ENCODE measurements at regions not wholly inside any gene's neighbourhood (a gene's known extent, or its start where the extent isn't known, plus 50 kb on each side); places are given as distances from the start of the nearest gene placed in this dataset.

DNA sequence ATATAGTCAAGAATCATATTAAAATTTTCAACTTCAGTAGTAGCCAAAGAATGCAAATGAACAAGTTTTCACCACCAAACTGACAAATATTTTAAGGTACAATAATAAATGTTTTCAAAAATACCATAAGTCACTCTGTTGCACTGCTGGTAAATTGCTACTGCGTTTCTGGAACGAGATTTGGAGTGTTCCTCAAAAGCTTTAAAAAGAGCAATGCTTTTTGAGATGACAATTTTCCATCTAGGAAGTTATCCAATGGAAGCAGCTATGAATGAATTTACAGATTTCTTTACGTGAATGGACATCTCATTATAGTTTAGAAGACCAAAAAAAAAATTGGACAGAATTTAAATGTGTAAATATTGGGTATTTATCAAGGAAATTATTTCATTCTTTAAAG lies 173.2 kb upstream of the OR13F1 start:
- Histone ChIP-seq H3K79me2 (ENCODE audit: insufficient read depth, low read length) (no peaks in the 10 kb centered on the region), H3F3A (ENCODE audit: insufficient read depth) (no peaks in the 10 kb centered on the region), H3K9me3 (ENCODE audit: insufficient read depth, low read length) (no peaks in the 10 kb centered on the region), H3K36me3 (ENCODE audit: low read length) (no peaks in the 10 kb centered on the region), H3K9me2 (replicated peaks; ENCODE audit: insufficient read depth, low read length) (no peaks in the 10 kb centered on the region), H3K27me3 (ENCODE audit: low read length) (no peaks in the 10 kb centered on the region), H3K4me2 (ENCODE audit: low read depth, low read length, poor library complexity, severe bottlenecking) (no peak overlapping the region), H3K9ac (ENCODE audit: low read length) (no peak overlapping the region), H4K20me1 (ENCODE audit: low read depth, low read length) (no peaks in the 10 kb centered on the region), H2AFZ (ENCODE audit: low read depth, low read length, severe bottlenecking) (no peak overlapping the region), H3K4me3 (ENCODE audit: insufficient read depth, low read length, poor library complexity, severe bottlenecking) (no peak overlapping the region), H3K27ac (ENCODE audit: low read depth, low read length) (no peak overlapping the region)
- TF ChIP-seq EZH2phosphoT487 (conservative IDR thresholded peaks at IDR 0.05; ENCODE audit: low read length): no peak
- TF ChIP-seq, protein P1, sequence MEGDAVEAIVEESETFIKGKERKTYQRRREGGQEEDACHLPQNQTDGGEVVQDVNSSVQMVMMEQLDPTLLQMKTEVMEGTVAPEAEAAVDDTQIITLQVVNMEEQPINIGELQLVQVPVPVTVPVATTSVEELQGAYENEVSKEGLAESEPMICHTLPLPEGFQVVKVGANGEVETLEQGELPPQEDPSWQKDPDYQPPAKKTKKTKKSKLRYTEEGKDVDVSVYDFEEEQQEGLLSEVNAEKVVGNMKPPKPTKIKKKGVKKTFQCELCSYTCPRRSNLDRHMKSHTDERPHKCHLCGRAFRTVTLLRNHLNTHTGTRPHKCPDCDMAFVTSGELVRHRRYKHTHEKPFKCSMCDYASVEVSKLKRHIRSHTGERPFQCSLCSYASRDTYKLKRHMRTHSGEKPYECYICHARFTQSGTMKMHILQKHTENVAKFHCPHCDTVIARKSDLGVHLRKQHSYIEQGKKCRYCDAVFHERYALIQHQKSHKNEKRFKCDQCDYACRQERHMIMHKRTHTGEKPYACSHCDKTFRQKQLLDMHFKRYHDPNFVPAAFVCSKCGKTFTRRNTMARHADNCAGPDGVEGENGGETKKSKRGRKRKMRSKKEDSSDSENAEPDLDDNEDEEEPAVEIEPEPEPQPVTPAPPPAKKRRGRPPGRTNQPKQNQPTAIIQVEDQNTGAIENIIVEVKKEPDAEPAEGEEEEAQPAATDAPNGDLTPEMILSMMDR (IDR thresholded peaks at IDR 0.05; ENCODE audit: insufficient read depth, low read length, poor library complexity, severe bottlenecking): no peak

DNA sequence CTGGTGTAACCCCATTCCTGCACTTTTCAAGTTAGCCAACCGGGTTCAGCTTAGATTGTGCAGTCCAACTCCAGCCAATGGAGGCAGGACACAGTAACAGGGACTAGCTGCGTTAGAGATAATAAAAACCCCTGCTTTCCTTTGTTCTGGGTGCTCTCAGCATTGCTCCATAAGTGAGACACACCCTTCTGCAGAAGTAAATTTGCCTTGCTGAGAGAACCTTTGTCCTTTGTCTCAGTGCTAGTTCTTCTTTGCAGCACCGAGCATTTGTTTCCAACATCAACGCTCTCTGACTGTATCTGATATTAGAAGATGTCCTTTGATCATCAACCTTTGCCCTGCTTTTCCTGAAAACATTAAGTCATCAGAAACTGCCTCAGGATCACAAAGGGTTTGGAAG lies 169.5 kb upstream of the OR13F1 start:
- no peaks in the 10 kb centered on the region for H3K36me3 ChIP-seq (ENCODE audit: low read length)
- no peaks in the 10 kb centered on the region for H3K79me2 ChIP-seq (ENCODE audit: insufficient read depth, low read length)
- no peaks in the 10 kb centered on the region for H3K9me2 ChIP-seq (replicated peaks; ENCODE audit: insufficient read depth, low read length)
- H4K20me1 ChIP-seq (ENCODE audit: low read depth, low read length): no peaks in the 10 kb centered on the region
- H3K4me3 ChIP-seq (ENCODE audit: insufficient read depth, low read length, poor library complexity, severe bottlenecking): no peak overlapping the region
- no peaks in the 10 kb centered on the region for H3K9me3 ChIP-seq (ENCODE audit: insufficient read depth, low read length)
- H3K27ac ChIP-seq (ENCODE audit: low read depth, low read length): no peak overlapping the region
- H3K27me3 ChIP-seq (ENCODE audit: low read length): no peaks in the 10 kb centered on the region
- no peaks in the 10 kb centered on the region for H3F3A ChIP-seq (ENCODE audit: insufficient read depth)
- no peak overlapping the region for H3K4me2 ChIP-seq (ENCODE audit: low read depth, low read length, poor library complexity, severe bottlenecking)
- no peak overlapping the region for H3K9ac ChIP-seq (ENCODE audit: low read length)
- no peak overlapping the region for H2AFZ ChIP-seq (ENCODE audit: low read depth, low read length, severe bottlenecking)
- TF ChIP-seq EZH2phosphoT487 (conservative IDR thresholded peaks at IDR 0.05; ENCODE audit: low read length): no peak
- TF ChIP-seq, protein P1 (IDR thresholded peaks at IDR 0.05; ENCODE audit: insufficient read depth, low read length, poor library complexity, severe bottlenecking): no peak

DNA sequence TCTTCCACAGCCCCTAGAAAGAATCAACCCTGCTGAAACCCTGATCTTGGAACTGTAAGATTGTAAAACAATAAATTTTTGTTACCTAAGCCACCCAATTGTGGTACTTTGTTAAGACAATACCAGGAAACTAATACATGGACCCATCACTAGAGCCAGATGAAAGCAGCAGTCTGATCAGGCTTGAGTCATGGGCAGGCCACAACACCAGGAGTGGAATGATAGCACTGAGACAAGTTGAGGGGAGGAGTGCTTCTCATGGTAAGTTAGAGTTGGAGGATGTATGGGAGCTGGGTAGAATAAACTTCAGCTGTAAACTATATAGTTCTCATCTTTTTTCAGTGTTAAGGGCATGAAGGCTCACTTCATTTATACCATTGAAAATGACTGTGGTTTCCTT lies 164.4 kb upstream of the OR13F1 start:
- Histone ChIP-seq H3K79me2 (ENCODE audit: insufficient read depth, low read length) (no peaks in the 10 kb centered on the region), H3K4me3 (ENCODE audit: insufficient read depth, low read length, poor library complexity, severe bottlenecking) (no peak overlapping the region), H3K27ac (ENCODE audit: low read depth, low read length) (no peak overlapping the region), H2AFZ (ENCODE audit: low read depth, low read length, severe bottlenecking) (no peak overlapping the region), H4K20me1 (ENCODE audit: low read depth, low read length) (no peaks in the 10 kb centered on the region), H3K4me2 (ENCODE audit: low read depth, low read length, poor library complexity, severe bottlenecking) (no peak overlapping the region), H3K9ac (ENCODE audit: low read length) (no peak overlapping the region), H3K27me3 (ENCODE audit: low read length) (no peaks in the 10 kb centered on the region), H3K36me3 (ENCODE audit: low read length) (no peaks in the 10 kb centered on the region), H3F3A (ENCODE audit: insufficient read depth) (no peaks in the 10 kb centered on the region), H3K9me2 (replicated peaks; ENCODE audit: insufficient read depth, low read length) (no peaks in the 10 kb centered on the region), H3K9me3 (ENCODE audit: insufficient read depth, low read length) (no peaks in the 10 kb centered on the region)
- TF ChIP-seq, protein P1 (IDR thresholded peaks at IDR 0.05; ENCODE audit: insufficient read depth, low read length, poor library complexity, severe bottlenecking): no peak
- no peak for TF ChIP-seq EZH2phosphoT487 (conservative IDR thresholded peaks at IDR 0.05; ENCODE audit: low read length)

Data from SU-DHL-6 (cell line).